BLaER1 (cell line): ENCODE measurements at regions not wholly inside any gene's neighbourhood (a gene's known extent, or its start where the extent isn't known, plus 50 kb on each side); places are given as distances from the start of the nearest gene placed in this dataset.
"Not testable (repeated sequence)": the region's sequence is repeated elsewhere in the genome, so short reads cannot be mapped to it uniquely, and the experiment has no call there.

ENCODE experiments used
- H3K27ac ChIP-seq: shearing (Covaris generic); formaldehyde crosslinking; 2 replicates; pipeline ENCODE4 v1.8.1; 2022
- H3K27me3 ChIP-seq: shearing (Covaris generic); formaldehyde crosslinking; 2 replicates; pipeline ENCODE4 v1.8.1; 2022
- H3K36me3 ChIP-seq: shearing (Covaris generic); formaldehyde crosslinking; 2 replicates; pipeline ENCODE4 v1.8.1; 2022
- H3K4me1 ChIP-seq: shearing (Covaris generic); formaldehyde crosslinking; 2 replicates; pipeline ENCODE4 v1.8.1; 2022
- H3K4me2 ChIP-seq: shearing (Covaris generic); formaldehyde crosslinking; 2 replicates; pipeline ENCODE4 v1.8.1; 2022
- H3K4me3 ChIP-seq: shearing (Covaris generic); formaldehyde crosslinking; 2 replicates; pipeline ENCODE4 v1.8.1; 2022
- H3K9ac ChIP-seq: shearing (Covaris generic); formaldehyde crosslinking; 2 replicates; pipeline ENCODE4 v1.8.1; 2022
- H3K9me3 ChIP-seq: shearing (Covaris generic); formaldehyde crosslinking; 2 replicates; pipeline ENCODE4 v1.8.1; 2022
- H4K20me1 ChIP-seq: shearing (Covaris generic); formaldehyde crosslinking; 2 replicates; pipeline ENCODE4 v1.8.1; 2022
- Cebpa-rat ChIP-seq: shearing (Covaris generic); IDR thresholded peaks from 2 replicates; pipeline ENCODE4 v1.8.1; 2022

- Histone ChIP-seq H4K20me1 (no peaks in the 10 kb centered on the region), H3K36me3 (no peaks in the 10 kb centered on the region), H3K4me2 (no peak overlapping the region), H3K9ac (no peak overlapping the region), H3K27ac (no peak overlapping the region), H3K27me3 (no peaks in the 10 kb centered on the region), H3K9me3 (no peaks in the 10 kb centered on the region), H3K4me3 (no peak overlapping the region), H3K4me1 (no peaks in the 10 kb centered on the region)
- no peak for TF ChIP-seq Cebpa-rat
These were observed 494.6 kb downstream of the CHSY3 start for GRCh38 chr5:130398825-130399224.

- H3K9ac ChIP-seq, H4K20me1 ChIP-seq, H3K4me1 ChIP-seq: not testable (repeated sequence)
These were observed 493.5 kb downstream of the CHSY3 start for GRCh38 chr5:130397727-130398126.

GRCh38 chr5:130397132-130397531 lies 492.9 kb downstream of the CHSY3 start:
- H3K27me3 ChIP-seq = no peaks in the 10 kb centered on the region
- no peaks in the 10 kb centered on the region for H3K4me1 ChIP-seq
- H3K9ac ChIP-seq = no peak overlapping the region
- no peaks in the 10 kb centered on the region for H3K36me3 ChIP-seq
- H3K27ac ChIP-seq = no peak overlapping the region
- no peaks in the 10 kb centered on the region for H3K9me3 ChIP-seq
- no peaks in the 10 kb centered on the region for H4K20me1 ChIP-seq
- no peak overlapping the region for H3K4me3 ChIP-seq
- H3K4me2 ChIP-seq = no peak overlapping the region
- no peak for TF ChIP-seq Cebpa-rat

More at GRCh38 chr5:130397727-130398126, 493.5 kb downstream of the CHSY3 start:
- not testable (repeated sequence) for H3K4me2 ChIP-seq, H3K27me3 ChIP-seq, H3K9me3 ChIP-seq, H3K4me3 ChIP-seq, H3K27ac ChIP-seq, H3K36me3 ChIP-seq

GRCh38 chr5:130391727-130392264 lies 487.5 kb downstream of the CHSY3 start:
- H3K9ac ChIP-seq, H3K36me3 ChIP-seq, H3K9me3 ChIP-seq, H3K27me3 ChIP-seq, H3K4me3 ChIP-seq, H3K27ac ChIP-seq, H3K4me2 ChIP-seq, H4K20me1 ChIP-seq, H3K4me1 ChIP-seq: not testable (repeated sequence)

GRCh38 chr5:130386155-130386554 lies 481.9 kb downstream of the CHSY3 start:
- Histone ChIP-seq H3K4me1 (no peaks in the 10 kb centered on the region), H3K27me3 (no peaks in the 10 kb centered on the region), H3K36me3 (no peaks in the 10 kb centered on the region), H4K20me1 (no peaks in the 10 kb centered on the region), H3K4me3 (no peak overlapping the region), H3K27ac (no peak overlapping the region), H3K9ac (no peak overlapping the region), H3K9me3 (no peaks in the 10 kb centered on the region), H3K4me2 (no peak overlapping the region)
- TF ChIP-seq Cebpa-rat = no peak

- H3K9me3 ChIP-seq = no peaks in the 10 kb centered on the region
- TF ChIP-seq Cebpa-rat = no peak
- H4K20me1 ChIP-seq = no peaks in the 10 kb centered on the region
- H3K4me3 ChIP-seq = no peak overlapping the region
- H3K27me3 ChIP-seq = no peaks in the 10 kb centered on the region
- no peaks in the 10 kb centered on the region for H3K36me3 ChIP-seq
- no peaks in the 10 kb centered on the region for H3K4me1 ChIP-seq
- H3K9ac ChIP-seq = no peak overlapping the region
- H3K27ac ChIP-seq = no peak overlapping the region
- H3K4me2 ChIP-seq = no peak overlapping the region
These were observed 481.4 kb downstream of the CHSY3 start for GRCh38 chr5:130385656-130386055.

GRCh38 chr5:130365956-130366355 lies 461.7 kb downstream of the CHSY3 start:
- Histone ChIP-seq H3K36me3 (no peaks in the 10 kb centered on the region), H3K27me3 (no peaks in the 10 kb centered on the region), H3K4me1 (no peaks in the 10 kb centered on the region), H3K9ac (no peak overlapping the region), H4K20me1 (no peaks in the 10 kb centered on the region), H3K27ac (no peak overlapping the region), H3K4me3 (no peak overlapping the region), H3K9me3 (no peaks in the 10 kb centered on the region), H3K4me2 (no peak overlapping the region)
- TF ChIP-seq Cebpa-rat = no peak

- H3K27me3 ChIP-seq = no peaks in the 10 kb centered on the region
- no peaks in the 10 kb centered on the region for H4K20me1 ChIP-seq
These were observed 445.9 kb downstream of the CHSY3 start for GRCh38 chr5:130350131-130350530.

GRCh38 chr5:130337179-130337888 lies 433.1 kb downstream of the CHSY3 start:
- no peak for TF ChIP-seq Cebpa-rat
- Histone ChIP-seq H3K27ac (no peak overlapping the region), H3K4me3 (no peak overlapping the region), H3K27me3 (no peaks in the 10 kb centered on the region), H4K20me1 (no peaks in the 10 kb centered on the region), H3K36me3 (no peaks in the 10 kb centered on the region), H3K9me3 (no peaks in the 10 kb centered on the region), H3K4me2 (no peak overlapping the region), H3K9ac (no peak overlapping the region), H3K4me1 (no peaks in the 10 kb centered on the region)

More at GRCh38 chr5:130350131-130350530, 445.9 kb downstream of the CHSY3 start:
- H3K9ac ChIP-seq = no peak overlapping the region
- no peaks in the 10 kb centered on the region for H3K9me3 ChIP-seq
- no peak for TF ChIP-seq Cebpa-rat
- H3K4me3 ChIP-seq = no peak overlapping the region
- H3K4me2 ChIP-seq = no peak overlapping the region
- H3K27ac ChIP-seq = no peak overlapping the region
- no peaks in the 10 kb centered on the region for H3K36me3 ChIP-seq
- no peaks in the 10 kb centered on the region for H3K4me1 ChIP-seq

- TF ChIP-seq Cebpa-rat = no peak
- no peaks in the 10 kb centered on the region for H3K4me1 ChIP-seq
- no peak overlapping the region for H3K4me2 ChIP-seq
- no peak overlapping the region for H3K27ac ChIP-seq
- H3K27me3 ChIP-seq = no peaks in the 10 kb centered on the region
- no peaks in the 10 kb centered on the region for H4K20me1 ChIP-seq
- no peaks in the 10 kb centered on the region for H3K36me3 ChIP-seq
- H3K9ac ChIP-seq = no peak overlapping the region
- H3K9me3 ChIP-seq = peaks cover 6% of the 10 kb centered on the region; the same call in 1 of the 2 replicates
- no peak overlapping the region for H3K4me3 ChIP-seq
These were observed 430.9 kb downstream of the CHSY3 start for GRCh38 chr5:130335117-130335516.
